Ovary (tissue), 3 donors: ENCODE measurements at regions not wholly inside any gene's neighbourhood (a gene's known extent, or its start where the extent isn't known, plus 50 kb on each side); places are given as distances from the start of the nearest gene placed in this dataset.

Experiments
- CTCF ChIP-seq, 3 donors: fragments of 450-650 bp in 2 of 3; fragments of 200-600 bp in 1 of 3; IDR thresholded peaks; one replicate each; pipeline versions ENCODE4 v1.5.1 to v1.8.0; 2016 to 2022; ENCODE audit warnings: antibody characterized with exemption in 3 of 3, mild to moderate bottlenecking in 1 of 3
- EP300 ChIP-seq: sonication (generic); formaldehyde crosslinking; IDR thresholded peaks from one replicate; pipeline ENCODE4 v1.6.1; 2017; ENCODE audit warnings: antibody characterized with exemption
- POLR2A ChIP-seq: fragments of 450-650 bp; IDR thresholded peaks from one replicate; pipeline ENCODE4 v1.6.1; 2017; ENCODE audit warnings: antibody characterized with exemption, mild to moderate bottlenecking, moderate library complexity
- donor health status: DM: no; HTN: no; CAD: no.

GRCh38 chr9:71509054-71509453 is 259.3 kb downstream of the CEMIP2 start:
- TF ChIP-seq POLR2A = no peak
- no peak for TF ChIP-seq CTCF (IDR thresholded peaks at IDR 0.05)
- TF ChIP-seq EP300 = no peak
